ENCODE measurements at regions not wholly inside any gene's neighbourhood (a gene's known extent, or its start where the extent isn't known, plus 50 kb on each side); places are given as distances from the start of the nearest gene placed in this dataset.

DNA sequence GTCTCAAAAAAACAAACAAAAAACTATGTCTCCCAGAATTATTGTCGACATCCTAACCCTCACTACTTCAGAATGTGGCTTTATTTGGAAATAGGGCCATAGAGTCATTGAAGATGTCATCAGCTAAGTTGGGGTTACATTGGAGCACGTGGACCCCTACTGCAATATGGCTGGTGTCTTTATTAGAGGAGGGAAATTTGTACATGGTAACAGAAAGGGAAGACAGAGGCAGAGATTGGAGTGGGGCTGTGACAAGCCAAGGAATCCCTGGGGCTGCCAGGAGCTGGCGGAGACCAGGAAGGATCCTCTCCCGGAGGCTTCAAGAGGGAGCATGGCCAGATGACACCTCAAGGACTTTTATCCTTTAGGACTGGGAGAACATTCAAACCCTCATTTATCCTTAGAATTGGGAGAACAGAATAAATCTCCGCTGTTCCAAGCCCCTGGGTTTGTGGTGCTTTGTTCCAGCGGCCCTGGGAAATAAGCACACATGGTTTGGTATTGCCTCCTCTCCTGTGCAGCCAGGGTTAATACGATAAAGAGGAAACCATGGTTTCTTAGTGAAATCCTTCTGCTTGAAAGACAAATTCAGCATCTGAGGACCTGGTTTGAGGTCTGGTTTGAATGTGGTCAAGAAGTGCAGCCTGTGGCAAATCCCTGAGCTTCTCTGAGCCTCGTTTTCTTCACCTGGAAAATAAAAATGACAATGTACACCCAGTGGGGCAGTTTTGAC lies 184.7 kb downstream of the MYCN start:
- ChIA-PET POLR2A (no interaction called here), CTCF (interaction anchor here (1.5 kb wide), 1 partner anchor 31 kb away, joined by 4 read pairs; no protein-coding TSS in a partner anchor)
- TF ChIP-seq, protein P1, sequence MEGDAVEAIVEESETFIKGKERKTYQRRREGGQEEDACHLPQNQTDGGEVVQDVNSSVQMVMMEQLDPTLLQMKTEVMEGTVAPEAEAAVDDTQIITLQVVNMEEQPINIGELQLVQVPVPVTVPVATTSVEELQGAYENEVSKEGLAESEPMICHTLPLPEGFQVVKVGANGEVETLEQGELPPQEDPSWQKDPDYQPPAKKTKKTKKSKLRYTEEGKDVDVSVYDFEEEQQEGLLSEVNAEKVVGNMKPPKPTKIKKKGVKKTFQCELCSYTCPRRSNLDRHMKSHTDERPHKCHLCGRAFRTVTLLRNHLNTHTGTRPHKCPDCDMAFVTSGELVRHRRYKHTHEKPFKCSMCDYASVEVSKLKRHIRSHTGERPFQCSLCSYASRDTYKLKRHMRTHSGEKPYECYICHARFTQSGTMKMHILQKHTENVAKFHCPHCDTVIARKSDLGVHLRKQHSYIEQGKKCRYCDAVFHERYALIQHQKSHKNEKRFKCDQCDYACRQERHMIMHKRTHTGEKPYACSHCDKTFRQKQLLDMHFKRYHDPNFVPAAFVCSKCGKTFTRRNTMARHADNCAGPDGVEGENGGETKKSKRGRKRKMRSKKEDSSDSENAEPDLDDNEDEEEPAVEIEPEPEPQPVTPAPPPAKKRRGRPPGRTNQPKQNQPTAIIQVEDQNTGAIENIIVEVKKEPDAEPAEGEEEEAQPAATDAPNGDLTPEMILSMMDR (IDR thresholded peaks at IDR 0.05; ENCODE audit: control extremely low read depth, extremely low read depth, low read depth, missing control alignments): no peak

DNA sequence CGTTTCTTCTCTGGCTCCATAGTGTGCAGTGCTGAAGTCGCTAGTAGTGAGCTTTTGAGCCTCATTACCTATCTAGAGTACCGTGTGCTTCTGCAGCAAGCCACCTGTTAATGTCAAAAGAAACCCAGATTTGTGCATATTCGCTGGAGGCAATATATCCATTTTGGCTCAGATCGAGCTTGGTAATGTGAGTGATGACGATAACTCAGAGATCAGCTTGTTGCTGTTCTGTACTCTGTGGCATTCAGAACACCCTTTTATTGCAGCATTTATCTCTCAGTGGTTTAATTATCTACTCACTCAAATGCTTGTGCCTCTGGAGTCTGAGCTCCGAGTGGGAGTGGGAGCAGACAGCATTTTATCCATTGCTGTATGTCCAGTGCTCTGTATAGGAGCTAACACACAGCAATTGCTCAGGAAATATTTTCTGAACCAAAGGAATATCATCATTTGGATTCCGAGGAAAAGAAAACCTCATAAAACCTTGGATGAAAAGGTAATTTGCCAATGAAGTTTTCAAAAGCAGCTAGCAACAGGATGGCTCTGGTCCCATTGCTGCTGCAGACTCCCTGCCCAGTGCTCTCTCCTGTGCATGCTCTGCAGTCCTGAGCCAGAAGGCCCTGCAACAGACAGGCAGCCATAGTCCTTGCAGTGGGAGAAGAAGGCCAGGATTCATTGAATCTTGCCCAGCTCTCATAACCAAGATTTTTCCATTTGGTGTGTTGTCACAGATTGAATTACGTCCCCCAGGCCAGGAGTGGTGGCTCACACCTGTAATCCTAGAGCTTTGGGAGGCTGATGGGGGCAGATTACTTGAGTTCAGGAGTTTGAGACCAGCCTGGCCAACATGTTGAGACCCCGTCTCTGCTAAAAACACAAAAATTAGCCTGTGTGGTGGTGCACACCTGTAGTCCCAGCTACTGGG lies 183.8 kb downstream of the MYCN start:
- ChIA-PET POLR2A (no interaction called here), CTCF (interaction anchor here (1.2 kb wide), 1 partner anchor 26 kb away, joined by 5 read pairs; no protein-coding TSS in a partner anchor)
- TF ChIP-seq, protein P1 (IDR thresholded peaks at IDR 0.05; ENCODE audit: control extremely low read depth, extremely low read depth, low read depth, missing control alignments): no peak
- DNase-seq (ENCODE audit: extremely low spot score): no peak

More for the DNA sequence above, 184.7 kb downstream of the MYCN start:
- DNase-seq (ENCODE audit: extremely low spot score): no peak

DNA sequence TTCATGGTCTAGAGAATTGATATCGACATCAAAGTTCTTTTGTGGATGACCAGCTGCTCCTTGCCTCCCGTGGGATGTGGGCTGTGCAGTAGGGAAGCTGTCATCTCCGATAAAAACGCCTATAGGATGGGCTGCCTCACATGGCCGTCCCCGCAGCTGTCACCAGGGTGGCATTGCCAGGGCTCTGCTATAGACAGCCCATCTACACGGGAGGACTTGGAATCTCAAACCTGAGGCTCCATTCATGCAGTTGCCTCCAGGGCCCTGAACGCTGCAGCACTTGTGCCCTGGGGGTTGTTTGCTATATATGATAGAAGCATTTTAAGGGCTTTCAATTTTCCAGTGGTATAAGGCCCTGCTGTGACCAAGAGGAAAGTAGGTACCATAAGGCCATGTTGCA lies 183.1 kb downstream of the MYCN start:
- no peak for DNase-seq (ENCODE audit: extremely low spot score)
- ChIA-PET CTCF (interaction anchor here (1.2 kb wide), 1 partner anchor 27 kb away, joined by 5 read pairs; no protein-coding TSS in a partner anchor), POLR2A (no interaction called here)
- TF ChIP-seq, protein P1 (IDR thresholded peaks at IDR 0.05; ENCODE audit: control extremely low read depth, extremely low read depth, low read depth, missing control alignments): no peak

DNA sequence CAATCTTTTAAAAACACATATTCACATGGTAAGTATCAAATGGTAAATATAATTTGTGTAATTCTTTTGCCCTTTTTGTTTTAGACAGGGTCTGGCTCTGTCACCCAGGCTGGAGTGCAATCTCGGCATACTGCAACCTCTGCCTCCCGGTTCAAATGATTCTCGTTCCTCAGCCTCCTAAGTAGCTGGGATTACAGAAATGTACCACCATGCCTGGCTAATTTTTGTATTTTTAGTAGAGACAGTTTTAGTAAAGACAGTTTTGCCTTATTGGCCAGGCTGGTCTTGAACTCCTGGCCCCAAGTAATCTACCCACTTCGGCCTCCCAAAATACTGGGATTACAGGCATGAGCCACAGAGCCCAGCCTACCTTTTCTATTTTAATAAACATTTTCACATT lies 182.2 kb downstream of the MYCN start:
- POLR2A ChIA-PET: no interaction called here
- DNase-seq (ENCODE audit: extremely low spot score): no peak
- CTCF ChIA-PET: no interaction called here
- TF ChIP-seq, protein P1 (IDR thresholded peaks at IDR 0.05; ENCODE audit: control extremely low read depth, extremely low read depth, low read depth, missing control alignments): no peak

DNA sequence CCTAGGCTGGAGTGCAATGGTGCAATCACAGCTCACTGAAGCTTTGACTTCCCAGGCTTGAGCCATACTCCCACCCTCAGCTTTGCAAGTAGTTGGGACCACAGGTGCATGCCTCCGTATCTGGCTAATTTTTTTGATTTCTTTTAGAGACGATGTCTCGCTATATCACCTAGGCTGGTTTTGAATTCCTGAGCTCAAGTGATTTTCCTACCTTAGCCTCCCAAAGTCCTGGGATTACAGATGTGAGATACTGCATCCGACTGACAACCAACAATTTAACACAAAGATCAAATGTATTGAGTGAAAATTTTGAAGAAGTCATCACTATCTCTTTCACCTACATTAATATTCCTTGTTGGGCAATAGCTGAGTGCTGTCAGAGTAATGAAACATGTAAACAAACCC lies 181.6 kb downstream of the MYCN start:
- CTCF ChIA-PET: no interaction called here
- POLR2A ChIA-PET: no interaction called here
- no peak for DNase-seq (ENCODE audit: extremely low spot score)
- TF ChIP-seq, protein P1 (IDR thresholded peaks at IDR 0.05; ENCODE audit: control extremely low read depth, extremely low read depth, low read depth, missing control alignments): no peak

DNA sequence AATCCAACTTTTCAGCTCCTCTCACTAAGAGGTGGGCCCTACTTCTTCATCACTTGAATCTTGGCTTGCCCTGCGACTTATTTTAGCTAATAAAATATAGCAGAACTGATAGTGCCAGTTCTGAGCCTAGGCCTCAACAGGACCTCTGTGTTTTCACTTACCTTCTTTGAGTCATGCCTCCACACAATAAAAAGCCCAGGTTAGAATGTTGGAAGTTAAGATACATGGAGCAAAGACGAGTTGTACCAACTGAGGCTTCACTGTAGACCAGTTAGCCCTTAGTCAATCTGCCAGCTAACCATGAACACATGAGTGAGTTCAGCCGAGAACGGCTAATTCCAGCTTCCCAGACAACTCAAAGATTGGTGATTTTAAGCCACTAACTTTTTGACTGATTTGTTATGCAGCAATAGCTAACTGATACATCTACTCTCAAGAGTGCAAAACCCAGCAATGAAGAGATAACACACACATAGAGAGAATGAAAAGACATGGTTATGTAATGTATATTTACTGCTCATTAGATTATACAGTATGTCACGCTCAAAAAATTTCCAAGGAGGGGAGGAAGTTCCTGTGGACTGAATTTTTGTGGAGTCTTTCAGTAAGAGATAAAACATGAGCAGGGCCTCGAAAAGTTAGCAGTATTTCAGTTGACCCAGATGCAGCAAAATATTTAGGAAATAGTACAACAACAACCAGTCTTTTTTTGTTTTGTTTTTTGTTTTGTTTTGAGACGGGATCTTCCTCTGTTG lies 181.1 kb downstream of the MYCN start:
- TF ChIP-seq, protein P1 (IDR thresholded peaks at IDR 0.05; ENCODE audit: control extremely low read depth, extremely low read depth, low read depth, missing control alignments): no peak
- ChIA-PET CTCF (no interaction called here), POLR2A (no interaction called here)
- DNase-seq (ENCODE audit: extremely low spot score): no peak

All from GM10248 (cell line).